ENCODE measurements at regions not wholly inside any gene's neighbourhood (a gene's known extent, or its start where the extent isn't known, plus 50 kb on each side); places are given as distances from the start of the nearest gene placed in this dataset.

GRCh38 chr10:80976658-80977057 lies 439.0 kb downstream of the SH2D4B start:
- no peaks in the 10 kb centered on the region for H3K36me3 ChIP-seq (ENCODE audit: low read length)
- H4K20me1 ChIP-seq (ENCODE audit: low read depth, low read length) = no peaks in the 10 kb centered on the region
- H3F3A ChIP-seq (ENCODE audit: insufficient read depth) = no peaks in the 10 kb centered on the region
- TF ChIP-seq CTCF (IDR thresholded peaks at IDR 0.05; ENCODE audit: insufficient read depth, low read length, poor library complexity, severe bottlenecking) = no peak
- TF ChIP-seq EZH2phosphoT487 (conservative IDR thresholded peaks at IDR 0.05; ENCODE audit: low read length) = no peak
- H3K9ac ChIP-seq (ENCODE audit: low read length) = no peak overlapping the region
- no peaks in the 10 kb centered on the region for H3K9me3 ChIP-seq (ENCODE audit: insufficient read depth, low read length)
- no peak overlapping the region for H3K27ac ChIP-seq (ENCODE audit: low read depth, low read length)
- H3K27me3 ChIP-seq (ENCODE audit: low read length) = no peaks in the 10 kb centered on the region
- H3K4me2 ChIP-seq (ENCODE audit: low read depth, low read length, poor library complexity, severe bottlenecking) = no peak overlapping the region
- no peak overlapping the region for H3K4me3 ChIP-seq (ENCODE audit: insufficient read depth, low read length, poor library complexity, severe bottlenecking)
- no peak overlapping the region for H2AFZ ChIP-seq (ENCODE audit: low read depth, low read length, severe bottlenecking)
- H3K79me2 ChIP-seq (ENCODE audit: insufficient read depth, low read length) = no peaks in the 10 kb centered on the region
- no peaks in the 10 kb centered on the region for H3K9me2 ChIP-seq (replicated peaks; ENCODE audit: insufficient read depth, low read length)

GRCh38 chr10:80985102-80985501 lies 447.4 kb downstream of the SH2D4B start:
- H3K4me2 ChIP-seq (ENCODE audit: low read depth, low read length, poor library complexity, severe bottlenecking) = no peak overlapping the region
- no peaks in the 10 kb centered on the region for H3K9me2 ChIP-seq (replicated peaks; ENCODE audit: insufficient read depth, low read length)
- no peak overlapping the region for H3K27ac ChIP-seq (ENCODE audit: low read depth, low read length)
- H3K79me2 ChIP-seq (ENCODE audit: insufficient read depth, low read length) = no peaks in the 10 kb centered on the region
- H3K9me3 ChIP-seq (ENCODE audit: insufficient read depth, low read length) = no peaks in the 10 kb centered on the region
- no peaks in the 10 kb centered on the region for H3K27me3 ChIP-seq (ENCODE audit: low read length)
- H3F3A ChIP-seq (ENCODE audit: insufficient read depth) = no peaks in the 10 kb centered on the region
- H3K36me3 ChIP-seq (ENCODE audit: low read length) = no peaks in the 10 kb centered on the region
- no peak overlapping the region for H2AFZ ChIP-seq (ENCODE audit: low read depth, low read length, severe bottlenecking)
- no peak overlapping the region for H3K9ac ChIP-seq (ENCODE audit: low read length)
- TF ChIP-seq EZH2phosphoT487 (conservative IDR thresholded peaks at IDR 0.05; ENCODE audit: low read length) = no peak
- TF ChIP-seq CTCF (IDR thresholded peaks at IDR 0.05; ENCODE audit: insufficient read depth, low read length, poor library complexity, severe bottlenecking) = no peak
- H3K4me3 ChIP-seq (ENCODE audit: insufficient read depth, low read length, poor library complexity, severe bottlenecking) = no peak overlapping the region
- H4K20me1 ChIP-seq (ENCODE audit: low read depth, low read length) = no peaks in the 10 kb centered on the region

GRCh38 chr10:80986596-80986995 lies 448.9 kb downstream of the SH2D4B start:
- no peak overlapping the region for H3K4me3 ChIP-seq (ENCODE audit: insufficient read depth, low read length, poor library complexity, severe bottlenecking)
- no peak overlapping the region for H2AFZ ChIP-seq (ENCODE audit: low read depth, low read length, severe bottlenecking)
- TF ChIP-seq CTCF (IDR thresholded peaks at IDR 0.05; ENCODE audit: insufficient read depth, low read length, poor library complexity, severe bottlenecking) = no peak
- no peak for TF ChIP-seq EZH2phosphoT487 (conservative IDR thresholded peaks at IDR 0.05; ENCODE audit: low read length)
- no peaks in the 10 kb centered on the region for H3F3A ChIP-seq (ENCODE audit: insufficient read depth)
- H3K4me2 ChIP-seq (ENCODE audit: low read depth, low read length, poor library complexity, severe bottlenecking) = no peak overlapping the region
- H3K79me2 ChIP-seq (ENCODE audit: insufficient read depth, low read length) = no peaks in the 10 kb centered on the region
- no peak overlapping the region for H3K9ac ChIP-seq (ENCODE audit: low read length)
- H3K9me2 ChIP-seq (replicated peaks; ENCODE audit: insufficient read depth, low read length) = no peaks in the 10 kb centered on the region
- no peaks in the 10 kb centered on the region for H4K20me1 ChIP-seq (ENCODE audit: low read depth, low read length)
- H3K9me3 ChIP-seq (ENCODE audit: insufficient read depth, low read length) = no peaks in the 10 kb centered on the region
- H3K36me3 ChIP-seq (ENCODE audit: low read length) = no peaks in the 10 kb centered on the region
- H3K27me3 ChIP-seq (ENCODE audit: low read length) = no peaks in the 10 kb centered on the region
- H3K27ac ChIP-seq (ENCODE audit: low read depth, low read length) = no peak overlapping the region

Data from SU-DHL-6 (cell line).